Embryonic facial prominence (tissue), 1 donor: ENCODE measurements at regions not wholly inside any gene's neighbourhood (a gene's known extent, or its start where the extent isn't known, plus 50 kb on each side); places are given as distances from the start of the nearest gene placed in this dataset.
"Not testable (repeated sequence)": the region's sequence is repeated elsewhere in the genome, so short reads cannot be mapped to it uniquely, and the experiment has no call there.

ENCODE experiments used
- DNase-seq: peaks from one replicate; pipeline ENCODE4 v3.0.0-alpha.2; 2016; ENCODE audit errors: extremely low spot score

- DNase-seq: no peak
Observed at GRCh38 chr5:60084226-60084625, 190.7 kb upstream of the PDE4D start.

GRCh38 chr5:60077292-60077691, 183.8 kb upstream of the PDE4D start:
- no peak for DNase-seq

- no peak for DNase-seq
Observed at GRCh38 chr5:60076746-60077145, 183.2 kb upstream of the PDE4D start.

GRCh38 chr5:60066502-60066901, 173.0 kb upstream of the PDE4D start:
- no peak for DNase-seq

GRCh38 chr5:60060389-60060788, 166.9 kb upstream of the PDE4D start:
- DNase-seq: no peak

GRCh38 chr5:60056191-60056590, 162.7 kb upstream of the PDE4D start:
- DNase-seq: no peak

- no peak for DNase-seq
Observed at GRCh38 chr5:60055168-60055567, 161.6 kb upstream of the PDE4D start.

- not testable (repeated sequence) for DNase-seq
Observed at GRCh38 chr5:60041996-60042664, 148.6 kb upstream of the PDE4D start.

GRCh38 chr5:60041508-60041907, 148.0 kb upstream of the PDE4D start:
- not testable (repeated sequence) for DNase-seq

- DNase-seq: no peak
Observed at GRCh38 chr5:60036192-60036938, 142.8 kb upstream of the PDE4D start.

GRCh38 chr5:60026161-60026560, 132.6 kb upstream of the PDE4D start:
- DNase-seq: no peak

- no peak for DNase-seq
Observed at GRCh38 chr5:60024104-60024503, 130.6 kb upstream of the PDE4D start.

- DNase-seq: no peak
Observed at GRCh38 chr5:60023255-60023654, 129.7 kb upstream of the PDE4D start.

GRCh38 chr5:60020457-60020856, 126.9 kb upstream of the PDE4D start:
- DNase-seq: no peak

GRCh38 chr5:60018960-60019359, 125.4 kb upstream of the PDE4D start:
- DNase-seq: not testable (repeated sequence)

- DNase-seq: no peak
Observed at GRCh38 chr5:60018091-60018490, 124.6 kb upstream of the PDE4D start.

GRCh38 chr5:60014331-60014730, 120.8 kb upstream of the PDE4D start:
- no peak for DNase-seq

GRCh38 chr5:60010853-60011252, 117.3 kb upstream of the PDE4D start:
- DNase-seq: no peak

- DNase-seq: no peak
Observed at GRCh38 chr5:60010328-60010727, 116.8 kb upstream of the PDE4D start.

GRCh38 chr5:60007729-60008128, 114.2 kb upstream of the PDE4D start:
- DNase-seq: no peak

- no peak for DNase-seq
Observed at GRCh38 chr5:59999056-59999455, 105.5 kb upstream of the PDE4D start.

GRCh38 chr5:59992206-59992605, 98.7 kb upstream of the PDE4D start:
- no peak for DNase-seq

- DNase-seq: no peak
Observed at GRCh38 chr5:59988396-59988795, 94.9 kb upstream of the PDE4D start.
